ENCODE measurements at regions not wholly inside any gene's neighbourhood (a gene's known extent, or its start where the extent isn't known, plus 50 kb on each side); places are given as distances from the start of the nearest gene placed in this dataset.
A peak's percentile ranks its signal among the peaks of the same experiment; 100 is the strongest.

GRCh38 chr6:23413327-23414050 is 712.5 kb upstream of the NRSN1 start:
- no peak overlapping the region for H3K4me3 Mint-ChIP-seq (ENCODE audit: unreplicated experiment)
- H3K4me1 Mint-ChIP-seq (ENCODE audit: unreplicated experiment), result peaks cover 19% of the 10 kb centered on the region
- H3K27ac Mint-ChIP-seq (ENCODE audit: unreplicated experiment), result peak overlapping the region; percentile 66
- no peak for TF ChIP-seq CTCF (IDR thresholded peaks at IDR 0.05)
- H3K27me3 Mint-ChIP-seq (ENCODE audit: unreplicated experiment), result no peaks in the 10 kb centered on the region
- peaks cover 4% of the 10 kb centered on the region for H3K9me3 Mint-ChIP-seq (ENCODE audit: unreplicated experiment)
- no peaks in the 10 kb centered on the region for H3K36me3 Mint-ChIP-seq (ENCODE audit: unreplicated experiment)
- no peak for DNase-seq (ENCODE audit: extremely low spot score, unreplicated experiment)

DNA sequence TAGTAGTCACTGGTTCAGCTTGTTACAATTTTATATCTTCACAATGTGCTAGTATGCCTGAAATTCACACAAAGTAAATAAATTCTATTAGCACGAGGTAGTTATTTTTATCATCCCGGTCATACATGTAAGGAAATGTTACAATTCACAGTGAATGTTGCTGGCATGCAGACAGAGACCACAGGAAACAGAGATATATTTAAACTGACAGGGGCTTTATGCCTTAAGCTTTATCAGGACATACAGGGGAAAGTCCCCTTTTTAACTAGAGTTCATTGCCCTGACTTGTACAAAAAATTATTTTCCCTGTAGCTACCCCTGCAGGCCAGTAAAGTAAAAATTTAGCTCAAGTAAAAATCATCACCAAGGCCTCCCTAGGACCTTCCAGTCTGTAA is 712.0 kb upstream of the NRSN1 start:
- Mint-ChIP-seq H3K4me3 (ENCODE audit: unreplicated experiment) (no peak overlapping the region), H3K36me3 (ENCODE audit: unreplicated experiment) (no peaks in the 10 kb centered on the region), H3K4me1 (ENCODE audit: unreplicated experiment) (peaks cover 19% of the 10 kb centered on the region), H3K9me3 (ENCODE audit: unreplicated experiment) (peaks cover 4% of the 10 kb centered on the region), H3K27ac (ENCODE audit: unreplicated experiment) (peak overlapping the region; percentile 66), H3K27me3 (ENCODE audit: unreplicated experiment) (no peaks in the 10 kb centered on the region)
- DNase-seq (ENCODE audit: extremely low spot score, unreplicated experiment), result no peak
- TF ChIP-seq CTCF (IDR thresholded peaks at IDR 0.05), result peak; percentile 66

DNA sequence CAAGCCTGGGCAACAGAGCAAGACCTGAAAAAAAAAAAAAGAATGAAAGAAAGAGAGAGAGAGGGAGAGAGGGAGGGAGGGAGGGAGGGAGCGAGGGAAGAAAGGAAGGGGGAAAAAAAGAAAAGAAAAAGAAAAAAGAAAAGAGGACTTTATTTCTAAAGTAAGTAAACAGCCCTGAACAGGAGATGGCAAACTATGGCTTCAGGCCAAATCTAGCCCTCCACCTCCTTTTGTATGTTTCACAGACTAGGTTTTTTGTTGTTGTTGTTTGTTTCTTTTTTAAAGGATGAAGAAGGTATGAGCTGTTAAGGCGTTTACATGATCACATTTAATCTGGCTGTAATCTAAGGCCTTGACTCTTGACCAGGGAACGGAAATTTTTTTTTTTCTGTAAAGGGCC is 711.1 kb upstream of the NRSN1 start:
- Mint-ChIP-seq H3K4me1 (ENCODE audit: unreplicated experiment) (peaks cover 19% of the 10 kb centered on the region), H3K36me3 (ENCODE audit: unreplicated experiment) (no peaks in the 10 kb centered on the region), H3K4me3 (ENCODE audit: unreplicated experiment) (no peak overlapping the region), H3K9me3 (ENCODE audit: unreplicated experiment) (peaks cover 4% of the 10 kb centered on the region), H3K27ac (ENCODE audit: unreplicated experiment) (no peak overlapping the region), H3K27me3 (ENCODE audit: unreplicated experiment) (no peaks in the 10 kb centered on the region)
- DNase-seq (ENCODE audit: extremely low spot score, unreplicated experiment), result no peak
- no peak for TF ChIP-seq CTCF (IDR thresholded peaks at IDR 0.05)

DNA sequence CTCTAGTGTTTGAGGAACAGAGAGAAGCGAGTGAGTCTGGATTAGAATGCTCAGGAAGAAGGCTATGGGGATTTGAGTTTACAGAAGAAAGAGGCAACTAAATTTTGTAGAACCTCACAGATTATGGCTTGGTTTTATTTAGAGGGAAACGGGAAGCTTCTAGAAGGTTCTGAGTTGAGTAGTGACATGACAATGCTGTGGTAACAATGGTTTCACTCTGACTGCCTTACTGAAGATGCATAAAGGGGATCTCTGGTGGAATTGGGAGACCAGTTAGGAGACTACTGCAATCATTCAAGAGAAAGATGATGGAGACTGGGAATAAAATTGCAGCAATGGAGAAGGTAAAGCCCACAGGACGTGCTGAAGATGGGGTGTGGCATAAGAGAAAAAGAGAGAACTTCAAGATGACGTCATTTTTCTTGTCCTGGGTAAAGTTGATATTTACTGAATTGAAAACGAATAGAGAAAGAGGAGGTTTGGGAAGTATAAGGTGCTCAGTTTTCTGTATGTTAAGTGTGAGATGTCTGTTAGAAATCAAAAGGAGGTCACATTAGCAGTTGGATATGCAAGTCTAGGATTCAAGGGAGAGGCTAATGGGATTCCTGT is 710.1 kb upstream of the NRSN1 start:
- TF ChIP-seq CTCF (IDR thresholded peaks at IDR 0.05), result no peak
- H3K36me3 Mint-ChIP-seq (ENCODE audit: unreplicated experiment), result no peaks in the 10 kb centered on the region
- no peak overlapping the region for H3K27ac Mint-ChIP-seq (ENCODE audit: unreplicated experiment)
- peaks cover 19% of the 10 kb centered on the region for H3K4me1 Mint-ChIP-seq (ENCODE audit: unreplicated experiment)
- H3K9me3 Mint-ChIP-seq (ENCODE audit: unreplicated experiment), result no peaks in the 10 kb centered on the region
- no peak overlapping the region for H3K4me3 Mint-ChIP-seq (ENCODE audit: unreplicated experiment)
- DNase-seq (ENCODE audit: extremely low spot score, unreplicated experiment), result no peak
- H3K27me3 Mint-ChIP-seq (ENCODE audit: unreplicated experiment), result no peaks in the 10 kb centered on the region

DNA sequence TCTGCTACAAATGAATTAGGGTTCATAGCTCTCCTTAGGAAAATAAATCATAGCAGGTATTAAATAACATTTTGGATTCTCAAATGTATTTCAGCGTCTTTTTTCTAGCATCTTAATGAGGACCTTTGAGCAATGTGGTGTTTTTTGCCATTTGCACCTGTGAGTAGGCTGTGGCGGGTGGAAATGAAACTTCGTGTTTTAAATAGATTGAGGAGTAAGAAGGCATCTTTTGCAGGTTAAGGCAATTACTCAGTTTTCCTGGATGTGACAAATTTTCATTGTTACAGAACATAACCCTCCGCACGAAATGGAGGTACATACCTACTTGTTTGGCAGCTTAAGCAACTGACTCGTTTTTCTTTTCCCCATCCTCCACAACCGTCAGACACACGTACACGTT is 708.9 kb upstream of the NRSN1 start:
- no peak for DNase-seq (ENCODE audit: extremely low spot score, unreplicated experiment)
- Mint-ChIP-seq H3K27ac (ENCODE audit: unreplicated experiment) (no peak overlapping the region), H3K4me3 (ENCODE audit: unreplicated experiment) (no peak overlapping the region), H3K9me3 (ENCODE audit: unreplicated experiment) (no peaks in the 10 kb centered on the region), H3K4me1 (ENCODE audit: unreplicated experiment) (peaks cover 19% of the 10 kb centered on the region), H3K36me3 (ENCODE audit: unreplicated experiment) (no peaks in the 10 kb centered on the region), H3K27me3 (ENCODE audit: unreplicated experiment) (no peaks in the 10 kb centered on the region)
- no peak for TF ChIP-seq CTCF (IDR thresholded peaks at IDR 0.05)

All from osteocyte (in vitro differentiated cells).